ENCODE measurements at regions not wholly inside any gene's neighbourhood (a gene's known extent, or its start where the extent isn't known, plus 50 kb on each side); places are given as distances from the start of the nearest gene placed in this dataset.

DNA sequence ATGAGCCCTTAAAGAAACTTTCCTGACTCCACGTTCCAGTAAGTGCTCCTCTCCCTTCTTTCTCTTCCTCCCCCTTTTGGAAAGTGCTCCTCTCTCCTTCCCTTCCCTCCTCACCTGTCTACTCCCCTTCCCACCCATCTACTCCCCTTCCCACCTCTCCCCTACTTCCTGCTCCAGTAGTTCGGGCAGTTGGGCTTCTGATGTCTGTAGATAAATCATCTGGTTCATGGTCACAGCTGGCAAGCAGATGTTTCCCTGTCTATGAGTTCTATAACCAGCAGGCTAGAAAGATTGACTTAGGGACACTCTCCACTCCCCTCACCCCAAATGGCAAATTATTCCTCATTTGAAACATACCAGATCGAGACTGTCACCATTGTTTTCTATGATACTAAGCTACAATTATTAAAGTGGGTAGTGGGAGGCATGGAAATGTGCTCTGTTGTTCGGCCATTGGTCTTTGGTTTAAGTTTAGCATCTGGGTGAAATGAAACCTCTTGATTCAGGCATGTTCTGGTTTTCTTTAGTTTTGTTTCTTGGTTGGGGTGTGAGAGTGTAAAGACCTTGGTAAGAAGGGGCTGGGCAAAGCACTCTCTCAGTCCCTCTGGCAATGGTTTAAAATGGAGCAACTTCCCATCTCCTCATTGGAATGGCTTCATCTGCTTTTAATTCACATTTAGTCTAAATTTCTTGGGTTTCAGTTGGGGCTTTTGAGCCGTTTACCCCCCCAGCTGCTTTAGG lies 413.2 kb upstream of the SPRED2 start:
- Histone ChIP-seq H3K4me3 (ENCODE audit: low read length, poor library complexity, severe bottlenecking) (no peak overlapping the region), H3K27me3 (ENCODE audit: insufficient read depth, low read length, poor library complexity, severe bottlenecking) (no peaks in the 10 kb centered on the region), H2AFZ (ENCODE audit: low read length) (no peak overlapping the region), H3K9ac (ENCODE audit: low read depth, low read length, poor library complexity, severe bottlenecking) (no peak overlapping the region), H3K9me3 (ENCODE audit: insufficient read depth, low read depth, low read length) (no peaks in the 10 kb centered on the region), H3K4me2 (ENCODE audit: low read depth, low read length, poor library complexity, severe bottlenecking) (no peak overlapping the region), H3K36me3 (ENCODE audit: insufficient read depth, low read length) (no peaks in the 10 kb centered on the region), H4K20me1 (ENCODE audit: insufficient read depth, low read length, poor library complexity, severe bottlenecking) (no peaks in the 10 kb centered on the region), H3K79me2 (ENCODE audit: insufficient read depth, low read length) (no peaks in the 10 kb centered on the region), H3K9me2 (replicated peaks; ENCODE audit: low read depth, low read length) (no peaks in the 10 kb centered on the region), H3F3A (ENCODE audit: low read depth) (no peaks in the 10 kb centered on the region), H3K4me1 (ENCODE audit: insufficient read depth, low read length, poor library complexity, severe bottlenecking) (no peaks in the 10 kb centered on the region)
- TF ChIP-seq EZH2phosphoT487 (IDR thresholded peaks at IDR 0.05; ENCODE audit: borderline replicate concordance), result no peak
- TF ChIP-seq, protein P1, sequence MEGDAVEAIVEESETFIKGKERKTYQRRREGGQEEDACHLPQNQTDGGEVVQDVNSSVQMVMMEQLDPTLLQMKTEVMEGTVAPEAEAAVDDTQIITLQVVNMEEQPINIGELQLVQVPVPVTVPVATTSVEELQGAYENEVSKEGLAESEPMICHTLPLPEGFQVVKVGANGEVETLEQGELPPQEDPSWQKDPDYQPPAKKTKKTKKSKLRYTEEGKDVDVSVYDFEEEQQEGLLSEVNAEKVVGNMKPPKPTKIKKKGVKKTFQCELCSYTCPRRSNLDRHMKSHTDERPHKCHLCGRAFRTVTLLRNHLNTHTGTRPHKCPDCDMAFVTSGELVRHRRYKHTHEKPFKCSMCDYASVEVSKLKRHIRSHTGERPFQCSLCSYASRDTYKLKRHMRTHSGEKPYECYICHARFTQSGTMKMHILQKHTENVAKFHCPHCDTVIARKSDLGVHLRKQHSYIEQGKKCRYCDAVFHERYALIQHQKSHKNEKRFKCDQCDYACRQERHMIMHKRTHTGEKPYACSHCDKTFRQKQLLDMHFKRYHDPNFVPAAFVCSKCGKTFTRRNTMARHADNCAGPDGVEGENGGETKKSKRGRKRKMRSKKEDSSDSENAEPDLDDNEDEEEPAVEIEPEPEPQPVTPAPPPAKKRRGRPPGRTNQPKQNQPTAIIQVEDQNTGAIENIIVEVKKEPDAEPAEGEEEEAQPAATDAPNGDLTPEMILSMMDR (conservative IDR thresholded peaks at IDR 0.05; ENCODE audit: low read length), result no peak

GRCh38 chr2:65842104-65842503 lies 409.7 kb upstream of the SPRED2 start:
- Histone ChIP-seq H3K9me2 (replicated peaks; ENCODE audit: low read depth, low read length) (no peaks in the 10 kb centered on the region), H3F3A (ENCODE audit: low read depth) (no peaks in the 10 kb centered on the region), H3K27me3 (ENCODE audit: insufficient read depth, low read length, poor library complexity, severe bottlenecking) (no peaks in the 10 kb centered on the region), H4K20me1 (ENCODE audit: insufficient read depth, low read length, poor library complexity, severe bottlenecking) (no peaks in the 10 kb centered on the region), H3K4me1 (ENCODE audit: insufficient read depth, low read length, poor library complexity, severe bottlenecking) (no peaks in the 10 kb centered on the region), H2AFZ (ENCODE audit: low read length) (no peak overlapping the region), H3K9ac (ENCODE audit: low read depth, low read length, poor library complexity, severe bottlenecking) (no peak overlapping the region), H3K4me2 (ENCODE audit: low read depth, low read length, poor library complexity, severe bottlenecking) (no peak overlapping the region), H3K9me3 (ENCODE audit: insufficient read depth, low read depth, low read length) (no peaks in the 10 kb centered on the region), H3K4me3 (ENCODE audit: low read length, poor library complexity, severe bottlenecking) (no peak overlapping the region), H3K36me3 (ENCODE audit: insufficient read depth, low read length) (no peaks in the 10 kb centered on the region), H3K79me2 (ENCODE audit: insufficient read depth, low read length) (no peaks in the 10 kb centered on the region)
- no peak for TF ChIP-seq EZH2phosphoT487 (IDR thresholded peaks at IDR 0.05; ENCODE audit: borderline replicate concordance)
- TF ChIP-seq, protein P1 (conservative IDR thresholded peaks at IDR 0.05; ENCODE audit: low read length), result no peak

DNA sequence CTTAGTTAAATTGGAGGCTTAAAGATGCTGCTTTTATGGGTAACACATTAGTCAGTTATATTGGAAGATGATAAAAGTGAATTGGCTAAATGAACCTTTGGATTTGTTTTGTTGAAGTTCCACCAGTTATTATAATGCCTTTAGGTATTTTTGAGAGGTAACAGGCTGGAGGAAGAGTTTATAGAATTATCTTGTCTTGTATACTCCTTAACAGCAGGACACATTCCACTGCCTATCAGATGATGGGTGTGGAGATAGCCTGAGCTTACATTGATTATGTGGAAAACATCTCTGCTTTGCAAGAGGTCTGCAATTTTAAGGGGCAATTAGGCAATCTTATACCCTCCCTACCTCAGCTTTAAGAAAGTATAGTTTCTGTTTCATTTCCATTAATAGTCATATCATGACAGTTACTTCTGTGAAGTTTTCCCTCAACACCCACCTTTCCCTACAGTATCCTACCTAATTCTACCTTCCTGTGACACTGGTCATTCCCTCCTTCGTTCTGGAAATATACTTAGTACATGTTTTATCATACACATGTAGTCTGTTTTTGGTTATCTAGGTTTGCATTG lies 403.7 kb upstream of the SPRED2 start:
- H3K36me3 ChIP-seq (ENCODE audit: insufficient read depth, low read length), result no peaks in the 10 kb centered on the region
- no peaks in the 10 kb centered on the region for H3K9me2 ChIP-seq (replicated peaks; ENCODE audit: low read depth, low read length)
- no peaks in the 10 kb centered on the region for H3K79me2 ChIP-seq (ENCODE audit: insufficient read depth, low read length)
- no peak overlapping the region for H2AFZ ChIP-seq (ENCODE audit: low read length)
- H3K9ac ChIP-seq (ENCODE audit: low read depth, low read length, poor library complexity, severe bottlenecking), result no peak overlapping the region
- H3K4me1 ChIP-seq (ENCODE audit: insufficient read depth, low read length, poor library complexity, severe bottlenecking), result no peaks in the 10 kb centered on the region
- H3K9me3 ChIP-seq (ENCODE audit: insufficient read depth, low read depth, low read length), result no peaks in the 10 kb centered on the region
- H3K4me2 ChIP-seq (ENCODE audit: low read depth, low read length, poor library complexity, severe bottlenecking), result no peak overlapping the region
- H3K27me3 ChIP-seq (ENCODE audit: insufficient read depth, low read length, poor library complexity, severe bottlenecking), result no peaks in the 10 kb centered on the region
- no peaks in the 10 kb centered on the region for H4K20me1 ChIP-seq (ENCODE audit: insufficient read depth, low read length, poor library complexity, severe bottlenecking)
- H3K4me3 ChIP-seq (ENCODE audit: low read length, poor library complexity, severe bottlenecking), result no peak overlapping the region
- H3F3A ChIP-seq (ENCODE audit: low read depth), result no peaks in the 10 kb centered on the region
- no peak for TF ChIP-seq EZH2phosphoT487 (IDR thresholded peaks at IDR 0.05; ENCODE audit: borderline replicate concordance)
- TF ChIP-seq, protein P1 (conservative IDR thresholded peaks at IDR 0.05; ENCODE audit: low read length), result no peak

Data from Loucy (cell line).